GM12873 (cell line): ENCODE measurements at regions not wholly inside any gene's neighbourhood (a gene's known extent, or its start where the extent isn't known, plus 50 kb on each side); places are given as distances from the start of the nearest gene placed in this dataset.

Source experiments
- CTCF ChIP-seq: IDR thresholded peaks from 2 replicates; pipeline ENCODE4 v1.5.1; 2012; ENCODE audit warnings: low read depth, mild to moderate bottlenecking, moderate library complexity, low read length, control low read depth; ENCODE audit not compliant: insufficient read depth; ENCODE audit errors: missing control alignments

GRCh38 chr13:47017476-47017875, 120.6 kb upstream of the HTR2A start:
- no peak for TF ChIP-seq CTCF

GRCh38 chr13:47008318-47008717, 111.5 kb upstream of the HTR2A start:
- TF ChIP-seq CTCF: no peak

GRCh38 chr13:47005756-47006414, 109.0 kb upstream of the HTR2A start:
- TF ChIP-seq CTCF: no peak

GRCh38 chr13:47004540-47004939, 107.7 kb upstream of the HTR2A start:
- no peak for TF ChIP-seq CTCF

GRCh38 chr13:47004027-47004426, 107.2 kb upstream of the HTR2A start:
- no peak for TF ChIP-seq CTCF

GRCh38 chr13:47000165-47000564, 103.3 kb upstream of the HTR2A start:
- TF ChIP-seq CTCF: no peak

- TF ChIP-seq CTCF: no peak
Measured at GRCh38 chr13:46996316-46997030, 99.6 kb upstream of the HTR2A start.
